HUDEP-2 (cell line): ENCODE measurements at regions not wholly inside any gene's neighbourhood (a gene's known extent, or its start where the extent isn't known, plus 50 kb on each side); places are given as distances from the start of the nearest gene placed in this dataset.
"Not testable (repeated sequence)": the region's sequence is repeated elsewhere in the genome, so short reads cannot be mapped to it uniquely, and the experiment has no call there.

Source experiments
- DNase-seq, 76 experiments: peaks; one replicate each; lab custom pipeline; 2025; ENCODE audit not compliant: unreplicated experiment in 76 of 76; lab: John Stamatoyannopoulos, UW

DNA sequence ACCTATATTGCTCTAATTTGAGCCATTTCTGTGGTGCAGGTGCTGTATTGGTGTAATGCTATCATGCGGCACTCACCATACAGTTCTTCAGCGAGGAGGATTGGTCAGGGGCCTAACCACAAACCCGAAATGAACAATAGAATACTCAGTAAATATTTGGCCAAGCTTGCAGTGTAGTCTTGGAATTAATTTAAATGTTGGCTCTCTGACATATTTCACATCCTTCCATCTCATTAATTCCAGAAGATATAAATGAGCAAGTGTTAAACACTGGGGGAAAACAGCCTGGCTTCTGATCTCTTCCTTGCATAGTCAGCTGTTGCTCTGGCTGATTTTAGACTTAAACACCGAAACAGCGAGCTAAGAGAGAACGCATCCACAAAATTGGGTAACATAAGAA lies 663.1 kb upstream of the GHITM start:
- DNase-seq = no peak

DNA sequence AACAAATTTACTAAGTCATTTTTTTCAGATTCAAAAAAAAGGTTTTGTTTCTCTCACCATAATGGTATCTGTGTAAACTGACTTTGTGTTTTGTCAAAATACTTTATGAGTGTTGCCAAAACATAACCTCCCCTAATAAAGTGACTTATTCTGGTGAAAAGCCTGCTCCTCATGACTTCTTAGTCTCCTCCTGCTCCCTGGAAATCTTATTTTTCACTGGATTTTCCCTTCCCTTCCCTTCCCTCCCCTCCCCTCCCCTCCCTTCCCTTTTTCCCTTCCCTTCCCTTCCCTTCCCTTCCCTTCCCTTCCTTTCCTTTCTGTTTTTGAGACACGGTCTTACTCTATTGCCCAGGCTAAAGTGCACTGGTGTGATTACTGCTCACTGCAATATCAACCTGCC lies 650.1 kb upstream of the GHITM start:
- DNase-seq = no peak

DNA sequence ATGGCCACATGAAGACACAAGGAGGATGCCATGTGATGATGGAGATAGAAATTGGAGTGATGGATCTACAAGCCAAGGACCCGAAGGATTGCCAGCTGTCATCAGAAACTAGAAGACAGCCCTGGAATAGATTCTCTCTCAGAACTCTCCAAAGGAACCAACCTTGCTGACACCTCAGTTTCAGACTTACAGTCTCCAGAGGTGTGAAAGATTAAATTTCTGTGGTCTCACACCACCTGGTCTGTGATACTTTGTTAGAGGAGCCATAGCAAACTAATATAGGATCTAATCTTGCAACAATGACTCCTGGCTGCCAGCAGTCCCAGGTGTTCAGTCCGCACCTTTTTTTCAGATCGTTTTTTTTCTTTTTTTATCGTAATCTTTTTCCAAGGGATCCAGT lies 647.3 kb upstream of the GHITM start:
- no peak for DNase-seq

DNA sequence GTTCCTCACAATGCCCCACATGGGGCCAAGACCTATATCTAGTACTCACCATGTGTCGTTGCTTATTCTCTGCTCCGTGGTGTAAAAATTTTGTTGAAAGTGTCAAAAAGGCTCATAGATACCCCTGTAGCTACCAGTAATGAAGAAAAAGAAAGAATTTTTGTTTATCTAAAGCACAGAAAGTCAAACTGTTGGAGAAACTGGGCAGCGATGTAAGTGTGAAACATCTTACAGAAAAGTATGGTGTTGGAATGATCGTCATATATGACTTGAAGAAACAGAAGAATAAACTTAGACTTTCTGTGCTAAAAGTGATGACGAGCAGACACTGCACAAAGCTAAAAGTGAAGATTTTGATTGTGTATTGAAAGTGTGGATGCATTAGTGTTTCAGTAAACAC lies 626.6 kb upstream of the GHITM start:
- DNase-seq = no peak

DNA sequence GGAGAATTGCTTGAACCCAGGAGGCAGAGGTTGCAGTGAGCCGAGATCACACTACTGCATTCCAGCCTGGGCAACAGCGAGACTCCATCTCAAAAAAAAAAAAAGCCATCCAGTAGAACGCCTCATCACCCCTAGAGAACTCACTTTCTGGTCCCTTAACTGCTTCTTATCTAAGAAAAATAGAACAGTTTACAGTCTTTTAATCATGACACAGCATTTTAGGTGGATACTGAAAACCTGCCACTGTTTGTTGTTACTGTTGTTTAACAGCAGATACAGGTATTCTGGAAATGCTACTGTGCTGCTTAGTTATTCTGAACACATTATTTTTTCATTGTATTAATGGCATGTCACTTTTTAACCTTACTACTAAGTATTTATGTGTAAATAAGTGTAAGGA lies 624.3 kb upstream of the GHITM start:
- no peak for DNase-seq

DNA sequence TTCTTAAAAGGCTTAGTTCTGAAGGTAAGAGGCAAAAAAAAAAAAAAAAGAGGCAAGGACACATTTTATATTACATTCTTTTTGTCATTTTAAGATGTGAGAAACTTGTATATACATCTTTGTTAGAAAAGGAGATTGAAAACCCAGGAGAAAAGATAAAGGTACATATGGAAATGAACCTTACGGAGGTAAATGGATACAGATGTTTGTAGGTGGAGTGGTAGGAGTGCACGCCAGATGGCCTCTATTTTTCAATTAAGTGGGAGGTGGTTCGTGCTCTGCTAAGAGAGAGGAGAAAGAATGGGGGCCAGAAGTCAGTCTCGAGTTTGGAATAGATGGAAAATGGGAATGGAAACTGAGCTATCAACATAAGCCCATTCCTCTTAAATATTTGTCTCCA lies 622.5 kb upstream of the GHITM start:
- no peak for DNase-seq

DNA sequence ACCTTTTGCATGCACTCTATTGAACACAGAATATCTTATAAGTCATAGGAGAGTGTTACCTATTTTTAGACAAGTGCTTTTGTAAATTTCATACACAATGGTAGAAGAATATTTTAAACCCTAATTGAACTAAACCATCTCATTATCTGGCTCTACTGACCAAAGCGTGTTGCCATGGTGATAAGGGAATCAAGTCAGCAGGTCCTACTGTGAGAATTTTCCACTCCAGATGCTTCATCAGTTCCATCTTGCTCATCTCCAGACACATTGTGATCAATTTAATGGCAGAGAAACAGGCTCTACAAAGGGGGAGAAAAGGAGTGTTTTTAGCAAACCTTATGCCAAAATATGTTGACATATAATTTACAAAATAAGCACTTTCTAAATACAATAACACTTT lies 621.9 kb upstream of the GHITM start:
- DNase-seq = no peak

DNA sequence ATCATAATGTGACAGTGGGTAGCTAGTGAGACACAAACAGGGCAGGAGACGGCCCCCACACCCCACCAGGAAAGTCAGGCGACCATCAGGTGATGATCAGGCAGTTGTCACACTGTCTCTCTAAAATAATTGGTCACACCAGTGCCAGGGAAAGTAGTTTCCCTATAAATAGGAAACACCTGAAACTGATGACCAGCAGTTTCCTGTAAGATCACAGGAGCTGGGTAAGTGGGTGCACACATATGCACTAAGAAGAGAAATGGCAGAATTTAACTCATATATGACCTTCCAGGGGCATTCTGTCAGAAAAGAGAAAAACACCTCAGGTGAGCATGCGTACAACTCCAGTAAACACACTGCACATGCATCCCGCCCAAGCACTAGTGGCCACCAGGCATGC lies 620.5 kb upstream of the GHITM start:
- DNase-seq = no peak

DNA sequence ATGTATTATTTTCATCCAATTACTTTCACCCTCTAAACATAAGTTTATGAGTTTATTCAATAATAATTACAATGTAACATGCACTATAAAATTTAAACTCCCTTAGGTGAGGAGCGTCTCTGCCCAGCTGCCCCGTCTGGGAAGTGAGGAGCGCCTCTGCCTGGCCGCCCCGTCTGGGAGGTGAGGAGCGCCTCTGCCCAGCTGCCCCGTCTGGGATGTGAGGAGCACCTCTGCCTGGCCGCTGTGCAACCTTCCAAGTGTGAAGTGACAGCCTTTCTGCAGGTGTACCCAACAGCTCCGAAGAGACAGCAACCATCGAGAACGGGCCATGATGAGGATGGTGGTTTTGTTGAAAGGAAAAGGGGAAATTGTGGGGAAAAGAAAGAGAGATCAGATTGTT lies 618.9 kb upstream of the GHITM start:
- not testable (repeated sequence) for DNase-seq

DNA sequence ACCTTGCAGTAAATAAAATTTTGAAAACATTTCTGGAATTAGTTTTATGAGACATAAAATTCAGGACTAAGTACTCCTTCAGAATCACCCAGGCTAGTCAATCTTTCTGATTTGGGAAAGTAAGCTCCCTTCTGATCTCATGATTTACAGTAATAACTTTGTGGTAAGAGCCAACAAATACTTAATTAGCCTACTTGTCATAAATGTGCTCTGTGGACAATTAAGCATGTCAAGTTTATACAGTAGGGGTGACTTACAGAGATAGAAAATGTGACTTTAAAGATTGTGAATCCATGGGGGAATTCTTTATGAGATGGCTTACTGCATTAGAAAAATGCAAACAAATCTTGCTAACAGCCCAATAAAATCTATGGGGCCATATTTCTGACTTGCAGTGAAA lies 616.9 kb upstream of the GHITM start:
- no peak for DNase-seq

DNA sequence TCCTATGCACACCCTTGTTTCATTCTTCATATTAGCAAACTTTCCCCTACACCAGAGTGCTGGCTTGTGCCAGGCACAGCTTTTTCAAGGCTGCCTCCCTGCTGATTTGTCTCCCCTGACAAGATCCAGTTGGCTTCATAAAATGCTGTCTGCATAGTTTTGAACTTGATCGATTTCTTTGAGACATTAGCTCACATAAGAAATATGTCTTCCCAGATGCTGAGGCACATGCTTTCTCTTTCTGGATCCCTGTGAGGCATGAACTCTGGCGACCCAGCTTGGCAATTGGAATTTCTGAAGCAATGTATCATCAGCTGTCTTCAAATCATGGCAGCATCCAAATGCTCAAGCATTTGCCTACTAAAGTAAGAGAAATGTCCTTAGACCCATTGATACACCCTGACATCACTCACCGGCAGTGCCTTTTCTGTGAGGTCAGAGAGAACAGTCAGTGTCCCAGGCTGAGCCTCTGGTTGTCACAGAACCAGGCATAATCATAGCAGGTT lies 616.4 kb upstream of the GHITM start:
- no peak for DNase-seq

DNA sequence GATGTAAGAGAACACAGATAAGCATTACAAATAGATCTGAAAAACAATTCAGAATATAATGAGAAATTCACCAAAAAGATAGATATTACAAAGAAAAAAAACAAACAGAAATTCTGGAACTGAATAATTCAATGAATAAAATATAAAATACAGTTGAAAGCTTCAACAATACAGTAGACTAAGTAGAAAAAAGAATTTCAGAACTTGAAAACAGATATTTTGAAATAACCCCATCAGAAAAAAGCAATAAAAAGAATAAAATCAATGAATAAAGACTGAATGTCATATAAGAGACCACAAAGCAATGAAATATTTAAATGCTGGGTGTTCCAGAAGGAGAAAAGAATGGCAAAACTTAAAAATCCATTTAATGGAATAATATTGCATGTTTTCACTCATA lies 611.4 kb upstream of the GHITM start:
- no peak for DNase-seq

DNA sequence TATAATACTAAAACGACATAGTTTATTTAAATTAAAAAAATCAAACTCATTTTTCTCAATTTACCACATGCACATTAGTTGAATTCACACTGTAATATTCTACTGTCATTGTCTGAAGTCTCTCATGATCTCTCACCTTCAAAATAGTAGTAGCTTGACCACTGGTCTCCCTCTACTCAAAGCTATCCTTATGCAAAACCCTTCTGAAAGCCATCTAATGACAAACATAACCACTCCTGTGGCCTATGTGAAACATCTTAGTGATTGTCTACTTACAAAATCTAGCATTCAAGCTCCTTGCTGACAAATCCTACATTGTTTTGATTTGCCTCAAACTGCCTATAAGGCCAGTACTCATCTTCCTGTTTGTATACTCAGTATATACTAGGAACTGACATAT lies 606.0 kb upstream of the GHITM start:
- DNase-seq = no peak

DNA sequence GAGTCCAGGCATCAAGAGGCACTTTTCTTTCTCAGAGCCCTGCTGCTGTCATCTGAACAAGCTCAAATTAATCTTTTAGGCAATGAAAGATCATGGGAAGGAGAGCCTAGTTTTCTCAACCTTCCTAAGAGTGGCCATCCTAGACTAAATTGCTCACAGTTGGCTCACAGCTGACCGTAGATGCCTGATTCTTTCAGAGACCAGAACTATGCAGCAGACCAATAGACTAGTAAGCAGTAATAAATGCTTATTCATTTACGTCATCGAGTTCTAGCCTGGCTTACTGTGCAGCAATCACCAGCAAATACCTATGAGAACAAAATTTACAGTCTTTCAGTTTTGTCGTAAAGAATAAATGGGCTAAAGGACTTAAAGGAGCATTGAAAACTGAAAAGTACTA lies 602.9 kb upstream of the GHITM start:
- DNase-seq = no peak

DNA sequence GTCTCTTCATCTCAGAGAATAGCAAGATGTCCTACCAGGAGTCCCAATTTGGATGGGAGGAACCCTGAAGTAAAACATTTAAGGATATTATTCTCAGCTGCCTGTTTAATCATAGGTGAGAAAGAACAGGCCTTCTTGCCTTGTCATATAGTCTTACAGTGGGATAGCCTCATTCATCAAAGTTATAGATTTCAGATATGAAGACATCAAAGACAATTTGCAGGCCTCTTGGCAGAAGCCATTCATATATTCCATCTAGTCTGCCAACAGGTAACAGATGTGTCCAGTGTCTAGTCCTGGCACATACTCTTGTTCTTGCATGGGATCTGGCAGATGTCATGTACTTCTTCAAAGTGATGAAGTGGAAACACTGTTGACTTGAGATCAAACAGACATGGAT lies 601.3 kb upstream of the GHITM start:
- no peak for DNase-seq

DNA sequence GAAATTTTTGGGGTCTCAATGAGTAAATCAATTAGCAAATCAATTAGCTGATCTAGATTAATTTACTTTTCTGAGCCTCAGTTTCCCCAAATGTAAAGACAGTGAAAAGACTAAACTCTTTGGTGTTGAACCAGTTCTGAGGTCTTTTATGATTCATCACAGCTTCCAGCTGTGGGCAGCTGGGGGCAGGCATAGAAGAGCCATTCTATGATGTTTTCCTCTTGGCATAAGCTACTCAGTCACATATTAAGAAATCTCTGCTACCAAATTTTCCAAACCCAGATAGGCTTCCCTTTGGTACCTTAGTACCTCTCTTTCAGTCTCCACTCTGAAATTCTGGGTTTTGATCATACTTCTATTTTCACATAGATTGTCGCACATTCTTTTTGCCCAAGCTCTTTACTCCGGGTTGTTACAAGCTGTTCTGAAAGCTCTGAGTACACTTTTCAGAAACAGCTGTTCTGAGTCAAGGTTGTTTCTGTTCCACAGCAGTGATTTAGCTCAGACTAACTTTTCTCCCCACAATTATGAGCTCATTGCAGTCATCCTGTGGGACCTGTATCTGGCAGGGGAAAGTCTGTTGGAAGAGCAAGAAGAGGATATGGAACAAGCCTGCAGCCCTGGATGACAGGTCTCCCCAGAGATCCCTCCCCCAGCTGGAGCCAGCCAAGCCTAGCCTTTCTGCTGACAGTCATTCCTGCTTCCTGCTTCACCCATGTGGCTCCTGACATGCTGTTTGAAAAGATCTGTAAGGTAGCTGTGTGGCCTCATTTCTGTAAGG lies 599.6 kb upstream of the GHITM start:
- DNase-seq = no peak

DNA sequence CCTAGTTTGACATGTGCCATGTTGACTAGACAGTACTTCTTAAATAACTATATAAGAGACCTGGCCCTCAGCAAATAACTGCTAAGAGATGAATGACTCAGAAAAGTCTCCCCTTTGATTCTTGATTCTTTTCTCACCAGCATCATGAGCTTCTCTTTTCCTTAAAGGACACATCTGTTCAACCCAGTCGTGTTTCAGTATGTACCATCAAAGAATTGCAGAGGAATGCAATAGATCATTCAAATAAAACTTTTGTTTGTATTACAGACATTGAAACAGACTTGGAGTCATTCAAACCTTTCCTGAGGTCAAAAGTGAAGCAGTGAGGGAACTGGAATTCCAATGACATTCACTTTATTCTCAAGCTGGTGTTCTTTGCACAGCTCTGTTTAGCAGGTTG lies 598.3 kb upstream of the GHITM start:
- DNase-seq = no peak

DNA sequence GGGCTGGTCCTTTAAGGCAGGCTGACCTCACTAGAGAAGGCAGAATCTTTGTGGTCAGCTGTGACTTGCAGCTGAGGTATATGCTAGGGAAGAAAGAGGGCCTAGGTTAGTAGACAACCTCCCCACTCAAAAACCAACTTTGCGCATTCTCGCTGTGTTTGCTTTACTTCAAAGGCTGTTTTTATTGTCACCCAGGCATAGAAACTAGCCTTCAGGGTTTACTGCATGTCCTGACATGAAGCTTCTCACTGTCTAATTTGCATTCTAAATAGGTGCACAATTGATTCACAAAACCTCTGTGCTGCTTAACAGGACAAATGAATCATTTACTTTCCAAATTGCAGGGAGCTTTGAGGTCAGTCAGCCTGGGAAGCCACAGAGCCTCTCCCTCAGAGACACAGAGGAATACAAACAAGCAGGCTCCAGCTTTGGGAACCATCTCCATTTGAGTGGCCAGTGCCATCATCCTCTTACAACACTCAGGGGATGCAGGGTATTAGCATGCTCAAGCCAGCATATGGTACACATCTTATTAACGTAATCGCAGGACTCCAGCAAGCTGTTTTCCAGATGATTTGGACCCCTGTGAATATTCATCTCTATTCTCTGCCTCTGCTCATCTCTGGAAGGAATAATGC lies 596.4 kb upstream of the GHITM start:
- DNase-seq = no peak

DNA sequence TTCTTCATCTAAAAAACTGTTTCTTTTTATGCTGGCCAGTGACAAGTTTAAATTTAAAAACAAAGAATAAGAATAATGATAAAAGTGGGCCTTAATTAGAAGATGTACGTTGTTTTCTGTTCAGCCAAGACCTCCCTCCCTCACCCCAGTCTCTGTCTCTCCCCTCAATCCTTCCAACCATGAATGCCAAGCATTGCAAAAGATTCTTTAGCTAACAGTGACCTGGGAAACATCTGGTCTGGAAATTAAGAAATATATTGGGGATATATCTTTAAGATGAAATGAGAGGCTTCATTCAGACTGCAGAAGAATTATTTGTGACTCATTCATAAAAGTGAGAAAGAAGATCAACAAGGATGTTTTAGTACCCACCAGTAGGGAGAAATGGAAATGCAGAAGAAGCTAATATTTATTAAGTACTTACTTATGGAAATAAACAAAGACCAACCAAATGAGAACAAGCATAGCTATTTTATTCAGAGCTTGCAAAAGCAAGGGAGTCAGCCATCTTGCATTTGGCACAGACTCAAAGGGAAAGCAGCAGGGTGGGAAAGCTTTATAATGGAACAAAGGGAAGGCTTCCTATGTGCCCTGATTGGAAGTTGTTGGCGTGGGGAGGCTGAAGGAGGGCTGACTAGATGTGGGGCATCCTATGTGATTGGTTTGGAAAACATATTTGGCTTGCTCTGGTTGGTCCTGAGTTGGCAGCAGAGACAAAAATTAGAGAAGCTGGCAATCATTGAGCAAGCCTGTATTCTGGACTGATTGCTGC lies 595.4 kb upstream of the GHITM start:
- no peak for DNase-seq

DNA sequence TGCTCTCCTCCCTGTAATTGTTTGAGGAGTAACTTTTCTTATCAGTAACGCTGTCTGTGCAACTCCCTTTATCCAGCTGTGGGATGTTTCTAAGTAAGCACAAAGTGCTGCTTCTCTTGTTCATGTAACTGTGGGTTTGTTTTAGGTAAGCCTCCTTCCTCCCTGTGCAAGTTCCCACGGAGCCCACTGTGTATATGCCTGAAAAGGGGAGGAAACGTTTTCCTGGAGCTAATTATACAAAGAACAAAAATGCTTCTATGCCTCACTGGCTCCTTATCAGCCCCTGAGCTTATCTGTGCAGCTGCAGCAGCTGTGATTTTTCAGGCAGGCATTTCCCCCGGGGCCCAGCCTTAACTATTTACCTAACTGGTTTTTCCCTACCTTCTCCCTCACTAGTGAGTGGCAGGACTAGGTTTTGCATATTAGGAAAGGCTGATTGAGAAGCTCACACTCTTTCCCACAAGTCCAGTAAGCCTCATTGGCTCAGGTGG lies 593.4 kb upstream of the GHITM start:
- DNase-seq = no peak

DNA sequence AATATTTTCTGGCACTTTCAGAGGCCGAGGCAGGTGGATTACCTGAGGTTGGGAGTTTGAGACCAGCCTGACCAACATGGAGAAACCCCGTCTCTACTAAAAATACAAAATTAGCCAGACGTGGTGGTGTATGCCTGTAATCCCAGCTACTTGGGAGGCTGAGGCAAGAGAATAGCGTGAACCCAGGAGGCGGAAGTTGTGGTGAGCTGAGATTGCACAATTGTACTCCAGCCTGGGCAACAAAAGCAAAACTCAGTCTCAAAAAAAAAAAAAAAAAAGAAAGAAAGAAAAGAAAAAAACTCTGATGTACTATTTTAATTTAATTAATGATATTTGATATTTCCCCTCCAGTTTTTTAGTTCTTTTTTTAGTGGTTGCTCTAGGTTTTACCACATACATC lies 588.1 kb upstream of the GHITM start:
- DNase-seq = not testable (repeated sequence)

DNA sequence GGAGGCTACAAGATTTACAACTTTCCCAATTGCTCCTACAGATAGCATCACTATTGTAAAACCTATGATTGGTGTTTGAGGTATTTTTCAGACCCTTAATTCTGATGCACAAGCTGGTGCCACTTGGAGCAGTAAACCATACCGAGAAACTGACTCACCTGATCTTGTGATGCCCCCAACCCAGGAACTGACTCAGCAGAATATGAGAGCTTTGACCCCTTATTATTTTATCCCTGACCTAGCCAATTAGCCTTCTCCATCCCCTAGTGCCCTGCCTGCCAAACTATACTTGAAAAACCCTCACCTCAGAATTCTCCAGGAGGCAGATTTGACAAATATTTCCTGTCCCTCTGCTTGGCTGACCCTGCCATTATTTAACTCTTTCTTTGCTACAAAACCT lies 585.9 kb upstream of the GHITM start:
- no peak for DNase-seq
